SKM-1 (cell line): ENCODE measurements at regions not wholly inside any gene's neighbourhood (a gene's known extent, or its start where the extent isn't known, plus 50 kb on each side); places are given as distances from the start of the nearest gene placed in this dataset.
"Not testable (repeated sequence)": the region's sequence is repeated elsewhere in the genome, so short reads cannot be mapped to it uniquely, and the experiment has no call there.

ENCODE experiments used
- DNase-seq: peaks from one replicate; lab custom pipeline; 2025; ENCODE audit not compliant: unreplicated experiment; lab: John Stamatoyannopoulos, UW

DNA sequence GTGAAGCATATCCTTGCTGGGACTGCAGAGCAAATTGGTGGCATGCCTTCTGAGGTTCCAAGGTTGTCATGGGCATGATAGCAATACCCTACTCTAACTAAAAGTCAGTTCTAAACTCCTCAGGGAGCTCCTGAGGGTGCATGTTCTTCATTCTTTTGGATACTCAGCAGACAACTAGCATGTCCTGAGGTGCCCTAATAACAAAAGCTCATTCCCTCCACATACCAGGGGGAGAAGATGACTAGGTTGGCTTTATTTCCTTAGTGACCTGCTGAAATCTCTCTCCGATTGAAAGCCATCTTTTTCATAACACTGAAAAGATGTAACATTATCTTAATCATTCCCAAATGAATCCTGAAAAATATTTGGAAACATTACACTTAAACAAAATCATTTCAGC, 188.7 kb upstream of the IGF1 start:
- DNase-seq = no peak

DNA sequence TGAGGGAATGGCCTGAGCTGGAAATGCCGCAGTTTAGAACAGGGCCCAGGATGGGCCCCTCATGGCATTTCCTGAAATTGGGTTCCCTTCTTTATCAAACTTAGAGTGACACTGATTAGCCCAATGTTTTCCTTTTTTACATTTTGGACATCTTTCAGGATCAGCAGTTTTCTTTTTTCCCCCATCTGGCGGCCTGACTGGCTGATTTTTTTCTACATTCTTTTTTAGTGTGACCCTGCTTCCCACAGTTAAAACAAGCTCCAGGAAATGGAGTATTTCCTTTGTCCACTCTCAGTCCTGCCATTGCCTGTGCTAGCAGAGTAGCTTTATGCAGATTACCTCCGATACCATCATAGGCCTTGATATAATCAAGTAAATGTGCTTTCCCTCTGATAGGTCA, 185.8 kb upstream of the IGF1 start:
- not testable (repeated sequence) for DNase-seq

DNA sequence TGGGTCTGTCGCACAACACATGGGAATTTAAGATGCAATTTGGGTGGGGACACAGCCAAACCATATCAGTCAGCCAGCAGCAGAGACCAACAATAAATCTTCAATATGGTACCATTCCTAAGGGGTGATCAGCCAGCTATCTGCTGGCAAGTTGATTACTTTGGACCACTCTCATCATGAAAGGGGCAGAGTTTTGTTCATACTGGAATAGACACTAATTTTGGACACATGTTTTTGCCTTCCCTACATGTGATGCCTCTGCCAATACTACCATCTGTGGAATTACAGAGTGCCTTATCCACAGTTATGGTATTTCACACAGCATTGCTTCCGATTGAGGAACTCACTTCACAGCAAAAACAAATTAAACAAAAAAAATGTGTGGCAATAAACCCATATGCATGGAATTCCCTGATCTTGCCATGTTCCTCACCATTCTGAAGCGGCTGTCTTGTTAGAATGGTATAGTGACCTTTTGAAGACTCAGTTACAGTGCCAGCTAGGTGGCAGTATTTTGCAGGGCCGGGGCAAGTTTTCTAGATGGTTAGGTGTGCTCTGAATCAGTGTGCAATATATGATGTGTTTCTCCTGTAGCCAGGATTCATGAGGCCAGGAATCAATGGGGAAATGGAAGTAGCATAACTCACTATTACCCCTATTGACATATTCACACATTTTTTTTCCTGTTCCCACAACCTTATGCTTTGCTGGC, 179.0 kb upstream of the IGF1 start:
- no peak for DNase-seq

DNA sequence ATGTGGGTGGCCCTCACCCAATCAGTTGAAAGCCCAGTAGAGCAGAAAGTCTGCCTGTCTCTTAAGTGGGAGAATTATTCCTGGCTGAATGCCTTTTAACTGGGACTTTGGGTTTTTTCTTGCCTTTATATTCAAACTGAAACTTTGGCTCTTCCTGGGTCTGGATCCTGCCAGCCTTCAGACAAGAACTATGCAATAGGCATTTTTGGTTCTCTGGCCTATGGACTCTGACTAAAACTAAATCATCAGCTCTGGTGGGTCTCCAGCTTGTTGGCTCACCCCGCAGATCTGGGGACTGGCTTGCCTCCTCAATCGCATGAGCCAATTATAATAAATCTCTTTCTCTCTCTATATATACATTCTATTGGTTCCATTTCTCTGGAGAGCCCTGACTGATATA, 173.0 kb upstream of the IGF1 start:
- no peak for DNase-seq

DNA sequence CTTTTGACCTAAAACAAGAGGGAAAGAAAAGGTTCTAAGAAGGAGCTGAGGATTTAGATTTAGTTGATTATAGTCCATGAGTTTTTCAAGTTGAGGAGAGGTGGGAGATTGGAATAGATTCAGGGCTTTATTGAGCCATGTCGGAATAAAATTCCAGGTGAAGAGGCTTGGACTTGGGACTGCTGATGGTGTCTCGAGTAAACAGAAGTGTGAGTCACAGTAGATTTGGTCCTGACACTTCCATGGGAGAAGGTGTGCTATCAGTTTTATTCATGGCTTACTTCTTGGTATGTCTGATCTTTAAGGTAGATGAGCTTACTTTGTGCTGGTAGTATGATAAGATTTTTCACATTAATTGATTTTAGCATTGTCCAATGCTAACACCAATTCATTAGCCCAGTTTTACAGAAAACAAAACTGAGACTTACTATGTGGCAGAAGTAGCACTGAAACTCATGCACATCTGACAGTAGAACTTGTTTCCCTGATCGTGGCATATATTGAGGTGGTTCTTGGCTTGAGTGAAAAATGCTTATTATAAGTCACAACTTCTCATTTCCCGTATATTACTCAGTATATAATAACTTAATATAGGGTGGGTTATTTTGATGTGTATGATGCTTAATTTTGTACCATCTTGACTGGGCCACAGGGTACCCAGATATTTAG, 172.4 kb upstream of the IGF1 start:
- no peak for DNase-seq

DNA sequence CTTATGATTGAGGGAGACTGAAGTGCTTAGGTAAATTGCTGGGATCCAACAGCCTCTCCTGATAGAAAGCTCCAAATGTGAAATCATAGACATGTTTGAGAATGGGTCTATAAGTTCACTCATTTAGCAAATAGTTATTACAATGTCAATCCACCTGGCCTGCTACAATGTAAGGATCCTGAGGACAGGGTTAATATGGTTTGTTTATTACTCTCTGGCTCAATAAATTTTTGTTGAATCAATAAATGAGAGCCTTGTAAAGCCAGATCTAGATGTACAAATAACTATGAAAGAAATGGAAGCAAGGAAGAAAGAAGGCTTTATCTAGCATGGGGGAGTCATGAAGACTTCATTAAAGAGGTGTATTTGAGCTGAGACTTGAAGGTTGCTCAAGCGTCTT, 165.6 kb upstream of the IGF1 start:
- DNase-seq = no peak

DNA sequence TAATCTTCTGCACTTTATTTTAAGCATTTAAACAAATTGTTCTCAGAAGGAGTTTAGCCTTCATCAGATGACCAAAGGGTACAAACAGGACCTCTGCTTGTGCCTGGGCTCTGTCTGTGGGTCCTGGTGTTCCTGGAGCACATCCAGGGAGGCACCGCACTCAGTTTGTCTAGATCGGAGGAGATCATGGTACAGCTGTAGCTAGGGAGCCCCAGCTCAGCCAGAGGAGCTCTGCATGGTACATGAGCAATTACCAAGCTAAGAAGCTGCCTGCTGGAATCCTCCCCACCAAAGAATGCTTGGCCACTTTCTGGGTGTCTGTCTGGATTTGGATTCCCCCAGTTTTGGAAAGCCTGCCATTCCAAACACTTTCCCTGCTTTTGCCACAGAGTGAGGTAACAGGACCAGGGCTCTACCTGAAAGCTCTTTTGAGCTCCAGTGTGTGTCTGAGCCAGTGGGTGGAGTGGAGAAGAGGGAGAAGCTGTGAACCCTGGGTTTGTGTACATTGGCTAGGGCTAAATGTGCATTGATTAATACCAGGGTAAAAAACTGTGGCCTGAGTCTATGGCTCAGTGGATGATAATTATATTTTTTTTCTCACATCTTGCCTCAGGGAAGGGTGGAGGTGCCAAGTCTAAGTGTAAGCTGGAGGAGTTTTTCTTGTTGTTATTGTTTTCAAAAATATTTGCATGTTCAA, 163.7 kb upstream of the IGF1 start:
- no peak for DNase-seq

DNA sequence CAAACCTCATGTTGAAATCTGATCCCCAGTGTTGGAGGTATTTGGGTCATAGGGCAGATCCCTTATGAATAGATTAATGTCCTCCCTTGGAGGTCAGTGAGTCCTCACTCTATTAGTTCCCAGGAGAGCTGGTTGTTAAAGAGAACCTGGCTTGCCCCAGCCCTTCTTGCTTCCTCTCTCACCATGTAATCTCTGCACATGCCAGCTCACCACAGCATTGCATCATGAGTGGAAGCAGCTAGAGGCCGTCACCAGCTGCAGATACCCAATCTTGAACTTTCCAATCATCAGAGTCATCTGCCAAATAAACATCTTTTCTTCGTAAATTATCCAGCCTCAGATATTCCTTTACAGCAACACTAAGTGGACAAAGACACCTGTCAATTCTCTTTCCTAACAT, 161.8 kb upstream of the IGF1 start:
- DNase-seq = no peak

DNA sequence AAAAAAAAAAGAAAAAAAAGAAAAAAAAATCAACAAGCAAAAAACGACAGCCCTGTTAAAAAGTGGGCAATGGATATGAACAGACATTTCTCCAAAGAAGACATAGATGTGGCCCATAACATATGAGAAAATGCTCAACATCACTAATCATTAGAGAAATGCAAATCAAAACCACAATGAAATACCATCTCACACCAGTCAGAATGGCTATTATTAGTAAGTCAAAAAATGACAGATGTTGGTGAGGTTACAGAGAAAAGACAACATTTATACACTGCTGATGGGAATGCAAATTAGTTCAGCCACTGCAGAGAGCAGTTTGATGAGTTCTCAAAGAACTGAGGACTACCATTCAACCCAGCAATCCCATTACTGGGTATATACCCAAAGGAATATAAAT, 160.3 kb upstream of the IGF1 start:
- DNase-seq = not testable (repeated sequence)

DNA sequence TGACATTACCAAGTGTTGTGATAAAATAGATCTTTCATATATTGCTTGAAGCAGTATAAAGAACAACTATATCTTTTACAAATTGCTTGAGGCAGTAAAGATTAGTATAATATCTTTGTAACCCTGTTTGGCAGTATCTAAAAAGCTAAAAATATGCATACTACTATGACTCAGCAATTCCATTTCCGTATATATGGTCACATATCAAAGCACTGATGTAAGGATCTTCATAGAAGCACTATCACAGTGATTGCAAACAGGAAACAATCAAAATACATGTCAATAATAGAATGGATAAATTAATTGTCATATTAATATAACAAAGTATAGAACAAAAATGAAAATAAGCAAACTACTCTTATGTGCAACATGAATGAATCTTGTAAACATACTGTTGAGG, 158.4 kb upstream of the IGF1 start:
- no peak for DNase-seq

DNA sequence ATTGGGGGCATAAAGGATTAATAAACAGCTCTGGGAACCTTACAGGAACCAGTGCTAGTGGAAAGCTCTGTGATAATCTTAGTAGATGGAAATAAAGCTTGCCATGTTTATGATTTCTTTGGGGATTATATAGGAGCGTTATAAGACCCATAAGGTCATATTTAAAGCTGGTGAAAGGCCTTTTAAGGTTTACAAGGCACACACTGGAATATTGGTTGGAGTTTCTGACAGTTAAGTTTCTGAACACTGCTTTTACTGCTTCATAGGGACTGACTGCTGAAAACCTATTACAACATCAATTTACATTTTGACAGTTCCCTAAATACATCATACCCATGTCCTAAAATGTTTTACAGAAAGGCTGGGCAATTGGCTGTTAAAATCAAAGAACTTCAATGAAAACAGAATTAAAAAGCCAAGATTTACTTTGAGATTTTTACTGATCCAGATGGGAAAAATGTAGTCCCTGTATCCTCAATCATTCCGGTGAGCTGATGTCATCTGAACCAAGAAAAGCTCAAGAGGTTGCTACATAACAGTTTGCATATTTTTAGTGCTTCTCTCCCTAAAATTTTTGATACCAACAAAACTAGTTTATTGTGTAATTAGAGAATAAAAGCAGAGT, 153.7 kb upstream of the IGF1 start:
- no peak for DNase-seq

DNA sequence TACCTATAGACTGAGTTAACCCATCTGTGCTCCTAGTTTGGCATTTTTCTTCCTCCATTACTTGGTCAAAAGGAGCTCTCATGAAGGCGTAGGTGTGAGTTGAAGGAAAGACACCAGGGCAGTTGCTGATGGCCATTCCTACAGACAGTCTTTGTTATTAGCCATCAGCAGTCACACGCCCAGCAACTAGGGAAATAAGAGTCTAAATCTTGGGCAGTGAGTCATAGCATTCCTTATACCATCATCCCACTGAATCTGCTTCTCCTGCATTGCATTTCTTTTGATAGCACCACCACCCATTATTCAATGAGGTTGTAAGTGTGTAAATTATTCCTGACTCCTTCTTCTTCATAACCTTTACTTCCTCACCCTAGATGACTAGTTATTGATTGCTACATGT, 150.9 kb upstream of the IGF1 start:
- no peak for DNase-seq

DNA sequence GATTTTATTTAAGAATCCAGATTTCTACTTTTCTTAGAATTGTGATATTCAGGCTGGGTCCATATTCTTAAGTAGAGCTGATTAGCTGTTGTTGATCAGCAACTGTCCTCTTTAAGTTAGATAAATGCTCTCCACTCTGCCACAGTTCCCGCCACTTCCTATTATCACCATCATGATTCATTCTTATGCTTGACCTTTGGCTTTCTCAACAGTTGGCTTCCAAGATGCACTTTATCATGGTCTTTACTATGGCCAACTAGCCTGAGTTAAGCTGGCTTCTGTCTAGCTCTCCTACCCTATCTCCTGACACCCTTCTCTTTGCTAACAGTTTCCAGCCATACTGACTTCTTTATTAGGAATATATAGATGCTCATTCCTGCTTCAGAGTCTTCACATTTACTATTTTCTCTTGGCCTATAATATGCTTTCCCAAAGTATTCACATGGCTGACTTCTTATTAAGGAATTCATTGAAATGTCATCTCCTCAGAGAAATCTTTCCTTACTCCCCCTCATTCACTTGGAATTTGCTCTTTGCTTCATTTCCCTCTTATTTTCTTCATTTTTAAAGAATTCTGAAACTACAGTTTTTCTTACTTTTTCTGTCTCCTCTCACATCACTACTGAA, 149.0 kb upstream of the IGF1 start:
- DNase-seq = no peak

DNA sequence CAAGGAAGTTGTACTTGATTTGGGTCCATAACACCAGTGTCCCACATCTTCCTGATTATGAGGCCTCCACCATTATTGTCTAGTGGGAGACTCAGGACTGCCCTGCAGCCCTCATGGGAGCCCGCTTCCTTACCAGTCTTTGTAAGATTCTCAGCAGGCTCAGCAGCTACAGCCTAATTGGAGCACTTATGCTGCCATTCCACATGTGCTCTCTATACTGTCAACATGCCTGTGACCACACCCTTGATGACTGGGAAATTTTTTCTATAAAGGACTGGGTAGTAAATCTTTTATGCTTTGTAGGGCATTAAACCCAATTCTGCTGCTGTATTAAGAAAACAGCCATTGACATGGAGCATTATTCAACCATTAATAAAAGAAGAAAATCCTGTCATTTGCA, 145.5 kb upstream of the IGF1 start:
- DNase-seq = no peak

DNA sequence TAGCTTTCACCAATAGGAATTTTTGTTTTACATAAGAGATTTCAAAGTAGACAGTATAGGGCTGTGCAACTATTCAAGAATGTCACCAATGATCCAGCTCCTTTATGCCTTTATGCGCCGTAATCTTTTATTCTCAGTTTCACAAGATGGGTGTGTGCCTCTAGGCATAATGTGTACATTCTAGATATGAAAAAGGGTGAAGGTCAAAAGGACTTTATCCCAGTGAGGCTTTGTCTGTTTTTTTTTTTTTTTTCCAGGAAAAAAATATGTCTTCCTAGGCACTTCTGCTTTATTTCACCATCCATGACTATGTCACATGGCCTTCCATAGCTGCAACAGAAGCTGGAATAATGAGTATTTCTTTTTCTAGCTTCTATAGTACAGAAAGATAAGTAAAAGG, 142.3 kb upstream of the IGF1 start:
- DNase-seq = no peak

DNA sequence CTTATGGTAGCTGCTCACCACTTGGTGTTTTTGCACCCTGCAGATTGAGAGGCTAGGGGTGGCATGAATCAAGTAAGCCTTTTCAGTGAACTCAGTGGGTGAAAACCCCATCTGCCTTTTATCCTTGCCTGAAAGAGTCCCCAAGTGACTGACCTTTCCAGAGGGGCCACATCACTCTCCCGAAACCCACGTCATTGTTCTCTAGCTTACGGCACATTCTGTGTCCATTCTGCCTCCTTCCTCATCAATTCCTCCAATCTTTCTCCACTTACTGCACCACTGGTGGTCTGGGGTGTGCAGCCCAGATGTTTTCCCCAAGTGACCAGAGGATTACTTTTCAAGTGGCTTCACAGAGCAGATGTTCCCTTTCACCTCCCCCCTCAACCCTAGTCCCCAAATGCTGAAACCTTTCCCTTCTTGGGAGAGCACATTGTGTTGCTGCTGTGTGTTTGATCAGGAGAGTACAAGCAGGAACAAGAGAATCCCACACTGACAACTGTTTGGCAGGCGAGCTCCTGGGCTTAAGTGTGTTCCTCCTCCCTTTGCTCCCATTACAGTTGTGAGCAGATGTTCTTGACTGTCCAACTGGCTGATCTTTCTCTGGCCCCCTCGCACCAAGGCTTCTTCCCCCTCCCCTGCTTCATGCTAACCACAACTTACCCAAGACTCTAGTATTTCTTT, 138.0 kb upstream of the IGF1 start:
- no peak for DNase-seq

DNA sequence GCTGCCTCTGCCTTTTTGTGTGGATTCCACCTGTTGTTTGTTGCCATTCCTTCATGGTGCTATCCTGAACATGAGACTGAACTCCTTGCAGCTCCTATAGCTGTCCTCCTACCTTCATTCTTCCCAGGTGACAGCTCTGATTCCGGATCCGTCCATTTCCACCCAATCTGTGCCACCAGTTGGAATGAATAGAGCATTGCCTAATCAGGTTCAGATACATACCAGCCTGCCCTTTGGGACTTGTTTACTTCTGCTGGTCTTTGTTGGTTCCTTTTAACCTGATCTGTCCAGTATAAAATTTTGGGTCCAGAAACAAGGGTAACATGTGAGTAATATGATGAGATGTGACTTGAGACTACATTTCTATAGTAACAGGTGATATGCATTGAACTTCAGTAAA, 136.3 kb upstream of the IGF1 start:
- no peak for DNase-seq

DNA sequence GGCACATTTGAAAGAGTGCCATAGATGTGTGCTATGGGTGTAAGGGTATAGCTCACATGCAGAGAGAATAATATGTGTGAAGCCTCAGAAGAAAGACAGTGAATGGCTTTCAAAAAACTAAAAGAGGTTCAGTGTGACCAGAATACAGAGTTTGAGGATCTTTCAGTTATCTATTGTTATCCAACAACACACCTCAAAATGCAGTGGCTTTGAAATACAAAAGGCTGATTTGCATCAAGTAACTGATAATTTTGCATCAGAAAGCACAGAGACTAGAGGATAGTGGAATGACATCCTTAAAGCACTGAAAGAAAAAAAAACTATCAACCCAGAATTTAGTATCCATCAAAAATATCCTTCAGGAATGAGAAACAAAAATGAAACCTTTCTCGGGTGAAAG, 131.6 kb upstream of the IGF1 start:
- no peak for DNase-seq

DNA sequence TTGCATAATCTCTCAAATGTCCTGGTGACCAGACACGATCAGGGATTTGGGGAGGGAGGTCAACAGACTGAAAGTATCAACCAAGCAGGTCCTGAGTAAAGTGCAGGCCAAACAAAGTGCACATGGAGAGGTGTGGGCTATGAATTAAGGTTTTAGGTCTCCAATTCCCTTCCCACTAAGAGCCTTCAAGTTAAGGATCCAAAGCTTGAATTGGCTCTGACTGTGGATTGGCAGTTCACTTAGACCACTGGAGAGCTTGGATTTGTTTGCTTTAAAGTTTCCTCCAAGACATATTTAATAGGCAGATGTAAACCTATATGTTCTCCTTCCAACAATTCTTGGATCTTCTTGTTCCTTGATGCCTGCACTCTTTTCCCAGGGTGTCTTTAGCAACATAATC, 129.6 kb upstream of the IGF1 start:
- DNase-seq = no peak

DNA sequence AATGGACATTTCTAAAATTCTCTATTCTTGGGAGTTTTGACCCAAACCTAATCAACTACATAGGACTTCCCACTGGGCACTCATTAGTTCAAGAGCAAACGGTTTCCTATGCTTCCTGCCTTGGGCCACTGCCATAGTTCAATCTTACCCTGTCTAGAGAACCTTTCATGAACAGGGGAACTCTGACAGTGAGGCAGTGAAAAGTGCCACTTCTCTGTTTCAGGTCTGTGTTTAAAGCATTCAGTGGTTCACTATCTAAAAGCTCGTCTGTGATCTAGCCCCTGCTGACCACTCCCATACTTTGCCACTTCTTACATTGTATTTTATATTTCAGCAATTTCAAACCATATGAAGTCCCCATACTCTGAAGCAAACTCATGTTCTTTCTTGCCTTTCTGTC, 122.7 kb upstream of the IGF1 start:
- no peak for DNase-seq

DNA sequence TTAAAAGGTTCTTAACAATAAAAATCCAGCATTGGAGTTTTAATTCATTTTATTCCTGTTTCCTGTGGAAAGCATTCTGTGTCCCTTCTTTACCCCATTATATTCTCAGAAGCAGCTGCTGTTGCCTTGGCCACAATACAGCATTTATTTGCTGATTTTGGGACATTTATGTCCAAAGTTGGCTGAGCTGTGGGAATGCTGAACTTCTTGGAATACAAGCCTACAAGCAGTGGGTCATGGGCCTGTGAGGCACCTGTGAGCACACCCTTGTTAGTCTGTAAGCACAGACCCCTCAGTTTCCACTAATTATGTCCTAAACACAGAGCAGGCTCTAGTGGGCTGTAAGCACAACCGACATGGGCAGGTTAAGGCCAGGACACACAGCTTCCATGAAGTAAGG, 122.2 kb upstream of the IGF1 start:
- DNase-seq = no peak
